B cell (primary cell): ENCODE measurements at regions not wholly inside any gene's neighbourhood (a gene's known extent, or its start where the extent isn't known, plus 50 kb on each side); places are given as distances from the start of the nearest gene placed in this dataset.

Experiments used
- EZH2 ChIP-seq: IDR thresholded peaks from 2 replicates; pipeline ENCODE4 v1.6.1; 2012; ENCODE audit warnings: borderline replicate concordance, low read depth, mild to moderate bottlenecking, moderate library complexity, low read length; ENCODE audit not compliant: insufficient read depth, poor library complexity, severe bottlenecking
- TF ChIP-seq, protein P1 (sequence below): fragments of 200-600 bp; IDR thresholded peaks from one replicate; pipeline ENCODE4 v1.8.0; 2022; ENCODE audit warnings: antibody characterized with exemption, mild to moderate bottlenecking

DNA sequence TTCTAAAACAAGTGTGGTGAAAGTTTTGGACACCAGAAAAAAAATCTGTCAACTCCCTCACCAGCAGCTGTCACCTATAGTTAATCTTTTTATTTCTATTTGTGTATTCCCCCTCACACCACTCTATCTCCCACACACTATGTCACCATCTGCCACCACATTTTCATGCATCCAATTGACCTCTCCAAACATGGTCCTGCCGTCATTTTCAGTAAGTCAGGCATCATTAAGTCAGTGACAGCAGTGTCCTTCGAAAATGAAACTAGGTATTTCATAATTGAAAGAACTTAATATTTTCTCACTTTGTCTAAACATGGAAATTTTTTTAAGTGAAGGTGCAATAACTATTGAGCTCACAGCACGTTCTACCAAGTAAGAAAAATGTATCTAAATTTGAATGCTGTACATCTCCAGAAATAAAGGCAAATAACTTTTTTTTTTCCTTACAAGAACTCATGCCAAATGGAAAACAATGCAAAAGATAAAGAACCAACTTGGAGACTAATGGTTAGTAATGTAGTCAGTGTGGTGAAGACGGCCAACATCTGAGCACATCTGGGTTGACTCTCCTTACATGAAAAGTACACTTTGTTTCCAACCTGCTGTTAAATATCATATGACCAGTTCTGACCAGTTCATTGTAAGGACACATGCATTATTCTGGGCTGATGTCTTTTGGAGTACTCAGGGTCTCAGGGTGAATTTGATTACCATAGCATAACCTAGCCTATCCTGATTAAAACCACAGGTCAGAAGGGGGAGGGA lies 623.3 kb upstream of the MANEA start:
- TF ChIP-seq, protein P1, sequence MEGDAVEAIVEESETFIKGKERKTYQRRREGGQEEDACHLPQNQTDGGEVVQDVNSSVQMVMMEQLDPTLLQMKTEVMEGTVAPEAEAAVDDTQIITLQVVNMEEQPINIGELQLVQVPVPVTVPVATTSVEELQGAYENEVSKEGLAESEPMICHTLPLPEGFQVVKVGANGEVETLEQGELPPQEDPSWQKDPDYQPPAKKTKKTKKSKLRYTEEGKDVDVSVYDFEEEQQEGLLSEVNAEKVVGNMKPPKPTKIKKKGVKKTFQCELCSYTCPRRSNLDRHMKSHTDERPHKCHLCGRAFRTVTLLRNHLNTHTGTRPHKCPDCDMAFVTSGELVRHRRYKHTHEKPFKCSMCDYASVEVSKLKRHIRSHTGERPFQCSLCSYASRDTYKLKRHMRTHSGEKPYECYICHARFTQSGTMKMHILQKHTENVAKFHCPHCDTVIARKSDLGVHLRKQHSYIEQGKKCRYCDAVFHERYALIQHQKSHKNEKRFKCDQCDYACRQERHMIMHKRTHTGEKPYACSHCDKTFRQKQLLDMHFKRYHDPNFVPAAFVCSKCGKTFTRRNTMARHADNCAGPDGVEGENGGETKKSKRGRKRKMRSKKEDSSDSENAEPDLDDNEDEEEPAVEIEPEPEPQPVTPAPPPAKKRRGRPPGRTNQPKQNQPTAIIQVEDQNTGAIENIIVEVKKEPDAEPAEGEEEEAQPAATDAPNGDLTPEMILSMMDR: no peak
- no peak for TF ChIP-seq EZH2
